OCI-LY3 (cell line): ENCODE measurements at regions not wholly inside any gene's neighbourhood (a gene's known extent, or its start where the extent isn't known, plus 50 kb on each side); places are given as distances from the start of the nearest gene placed in this dataset.

Experiments
- EZH2phosphoT487 ChIP-seq: fragments of 200-600 bp; shearing (Covaris generic); IDR thresholded peaks from 2 replicates; pipeline ENCODE4 v1.6.1; 2018; ENCODE audit warnings: antibody characterized with exemption, mixed run types, low read depth
- TF ChIP-seq, protein P1 (sequence below): fragments of 200-600, 300-600 bp; sonication (generic); IDR thresholded peaks from 2 replicates; pipeline ENCODE4 v1.5.1; 2014; ENCODE audit warnings: antibody characterized with exemption, low read length, low read depth

DNA sequence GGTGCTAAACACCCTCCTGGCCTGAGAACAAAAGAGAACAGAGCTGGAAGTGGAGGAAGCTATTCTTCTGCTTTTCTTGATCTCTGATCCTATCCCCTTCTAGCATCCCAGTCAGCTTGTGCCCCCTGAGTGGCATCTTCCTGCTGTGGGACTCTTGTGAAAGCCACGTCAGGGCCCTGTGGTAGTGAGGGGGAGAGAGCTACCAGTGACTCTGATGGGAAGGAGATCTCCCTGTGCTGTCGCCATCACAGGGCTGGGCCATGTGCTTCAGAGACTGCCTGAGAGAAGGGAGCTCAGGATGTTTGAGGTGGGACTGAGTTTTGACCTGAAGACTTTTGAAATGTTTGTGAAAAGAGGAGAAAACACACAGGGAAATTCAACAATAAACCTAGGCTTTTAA, 107.6 kb upstream of the FUT8 start:
- TF ChIP-seq, protein P1, sequence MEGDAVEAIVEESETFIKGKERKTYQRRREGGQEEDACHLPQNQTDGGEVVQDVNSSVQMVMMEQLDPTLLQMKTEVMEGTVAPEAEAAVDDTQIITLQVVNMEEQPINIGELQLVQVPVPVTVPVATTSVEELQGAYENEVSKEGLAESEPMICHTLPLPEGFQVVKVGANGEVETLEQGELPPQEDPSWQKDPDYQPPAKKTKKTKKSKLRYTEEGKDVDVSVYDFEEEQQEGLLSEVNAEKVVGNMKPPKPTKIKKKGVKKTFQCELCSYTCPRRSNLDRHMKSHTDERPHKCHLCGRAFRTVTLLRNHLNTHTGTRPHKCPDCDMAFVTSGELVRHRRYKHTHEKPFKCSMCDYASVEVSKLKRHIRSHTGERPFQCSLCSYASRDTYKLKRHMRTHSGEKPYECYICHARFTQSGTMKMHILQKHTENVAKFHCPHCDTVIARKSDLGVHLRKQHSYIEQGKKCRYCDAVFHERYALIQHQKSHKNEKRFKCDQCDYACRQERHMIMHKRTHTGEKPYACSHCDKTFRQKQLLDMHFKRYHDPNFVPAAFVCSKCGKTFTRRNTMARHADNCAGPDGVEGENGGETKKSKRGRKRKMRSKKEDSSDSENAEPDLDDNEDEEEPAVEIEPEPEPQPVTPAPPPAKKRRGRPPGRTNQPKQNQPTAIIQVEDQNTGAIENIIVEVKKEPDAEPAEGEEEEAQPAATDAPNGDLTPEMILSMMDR: no peak
- no peak for TF ChIP-seq EZH2phosphoT487
